Ishikawa (cell line): ENCODE measurements at regions not wholly inside any gene's neighbourhood (a gene's known extent, or its start where the extent isn't known, plus 50 kb on each side); places are given as distances from the start of the nearest gene placed in this dataset.

Experiments used
- CREB1 ChIP-seq: IDR thresholded peaks from 2 replicates; pipeline ENCODE4 v1.6.1; 2012; ENCODE audit warnings: low read depth
- RAD21 ChIP-seq: IDR thresholded peaks from 2 replicates; pipeline ENCODE4 v1.6.1; 2012; ENCODE audit warnings: low read depth

DNA sequence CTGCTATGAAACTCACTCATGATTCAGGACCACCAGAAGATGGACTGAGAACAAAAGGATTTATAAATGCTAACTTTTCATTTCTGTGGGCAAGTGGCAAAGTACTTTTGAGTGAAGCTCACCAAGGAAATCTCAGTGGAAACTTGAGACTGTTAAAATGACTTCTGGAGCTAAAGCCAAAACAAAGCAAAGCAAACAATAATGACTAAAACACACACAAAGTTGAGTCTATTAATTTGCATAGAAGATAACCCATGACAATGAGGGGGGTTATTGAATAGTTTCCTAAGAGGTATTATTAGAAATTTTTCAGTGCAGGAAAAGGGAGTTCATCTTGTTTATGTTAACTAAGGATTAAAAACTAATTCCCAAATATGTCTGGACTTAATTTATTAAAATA, 612.8 kb upstream of the FAM174A start:
- no peak for TF ChIP-seq RAD21
- no peak for TF ChIP-seq CREB1
